Limb (tissue), 2 donors: ENCODE measurements at regions not wholly inside any gene's neighbourhood (a gene's known extent, or its start where the extent isn't known, plus 50 kb on each side); places are given as distances from the start of the nearest gene placed in this dataset.
A peak's percentile ranks its signal among the peaks of the same experiment; 100 is the strongest.

Experiments used
- DNase-seq, 2 donors: peaks; one replicate each; pipeline ENCODE4 v3.0.0-alpha.2; 2016; ENCODE audit errors: extremely low spot score in 2 of 2

DNA sequence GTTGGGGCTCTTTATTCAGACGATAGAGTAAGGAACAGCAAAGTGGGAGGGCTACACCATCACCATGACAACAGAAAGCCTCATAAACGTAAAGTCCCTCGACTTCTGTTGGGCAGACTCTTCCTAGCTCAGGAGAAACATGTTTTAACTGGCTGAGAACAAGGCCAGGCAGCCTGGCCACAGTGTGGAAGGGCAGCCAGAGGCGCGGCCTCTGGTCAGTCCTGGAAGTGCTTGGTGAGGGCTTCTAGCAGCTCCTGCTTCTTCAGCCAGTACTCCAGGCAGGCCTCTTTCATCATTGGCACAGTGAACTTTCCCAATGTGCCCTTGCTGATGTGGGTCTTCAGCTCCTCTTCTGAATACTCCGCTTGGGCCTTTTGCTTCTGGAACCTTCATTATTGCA is 690.9 kb downstream of the PCDH19 start:
- DNase-seq = no peak

- DNase-seq = no peak
Measured at GRCh38 chrX:99717716-99718115, 692.4 kb downstream of the PCDH19 start.

DNA sequence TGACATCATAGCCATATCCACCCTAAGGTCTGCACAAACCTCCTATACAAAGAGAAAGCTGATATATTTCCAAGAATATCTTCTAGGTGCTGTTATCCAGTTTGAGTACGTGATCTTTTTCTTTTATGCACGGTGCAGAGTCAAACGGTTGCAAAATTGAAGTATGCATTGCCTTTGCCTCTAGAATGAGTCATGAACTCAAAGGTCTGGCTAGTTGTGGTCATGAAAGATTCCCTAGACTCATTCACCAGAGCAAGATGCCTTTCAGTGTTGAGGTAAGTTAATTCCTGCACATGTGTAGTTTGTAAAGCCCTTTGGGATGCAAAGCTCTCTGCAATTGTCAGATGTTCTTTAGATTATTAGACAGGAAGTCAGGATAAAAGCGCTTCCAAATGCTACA is 704.4 kb downstream of the PCDH19 start:
- DNase-seq = peak in 1 of 2 donors; percentile 2

DNA sequence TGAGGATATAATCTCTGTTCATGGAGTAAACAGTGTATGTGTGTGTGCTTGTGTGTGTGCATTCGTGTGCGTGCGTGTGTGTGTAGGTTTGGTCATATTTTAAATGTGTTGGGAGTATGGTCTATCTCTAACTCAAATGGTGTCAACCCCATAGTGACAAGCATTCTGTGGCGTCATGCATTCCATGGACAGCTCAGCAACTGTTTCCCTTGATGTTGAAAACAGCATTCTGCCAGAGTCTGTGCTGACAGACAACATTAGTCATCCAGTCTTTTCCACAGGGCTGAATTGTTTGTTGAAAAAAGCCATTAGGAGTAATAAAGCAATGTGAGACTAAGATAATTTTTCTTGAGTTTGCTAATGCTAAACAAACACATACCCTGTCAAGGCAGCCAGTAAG is 706.6 kb downstream of the PCDH19 start:
- no peak for DNase-seq

DNA sequence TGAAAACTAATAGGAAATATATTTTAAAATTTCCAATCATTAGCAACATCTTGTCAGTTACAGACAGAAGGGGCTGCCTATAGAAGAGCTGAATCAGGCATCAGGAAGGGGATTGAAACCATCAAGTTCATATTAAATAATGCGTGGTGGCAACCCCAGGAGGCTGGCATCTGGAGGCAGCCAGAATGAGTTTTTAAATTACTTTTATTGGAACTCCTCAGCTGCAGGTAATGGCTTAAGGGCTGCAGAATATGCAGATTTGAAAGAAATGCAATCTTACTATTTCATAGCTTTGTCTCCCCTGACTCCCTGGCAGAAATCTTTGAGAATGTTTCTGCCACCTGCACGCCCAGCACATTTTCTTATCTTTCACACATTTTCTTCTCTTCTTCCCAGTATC is 711.6 kb downstream of the PCDH19 start:
- no peak for DNase-seq

DNA sequence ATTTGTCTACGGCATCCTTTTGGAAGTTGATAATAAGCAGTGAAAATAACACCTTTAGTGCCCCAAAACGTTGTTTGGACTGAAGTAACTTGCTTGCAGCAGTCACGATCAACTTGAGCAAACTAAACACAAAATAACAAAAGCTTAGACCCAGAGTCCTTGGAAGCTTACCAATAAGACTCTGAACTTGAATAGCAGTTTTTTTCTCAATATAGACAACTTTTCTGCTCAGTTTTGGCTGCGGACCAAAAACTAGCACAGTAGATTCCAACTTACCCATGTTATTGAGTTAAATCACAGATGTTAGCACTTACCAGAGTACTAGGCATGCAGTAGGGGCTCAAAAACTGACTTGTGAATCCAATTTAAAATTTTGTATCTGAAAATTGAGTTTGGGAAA is 746.9 kb downstream of the PCDH19 start:
- DNase-seq = peak in 1 of 2 donors; percentile 1

GRCh38 chrX:99654188-99654587 is 755.9 kb downstream of the PCDH19 start:
- DNase-seq = no peak

- DNase-seq = no peak
Measured at GRCh38 chrX:99653352-99653751, 756.7 kb downstream of the PCDH19 start.

GRCh38 chrX:99613041-99613440 is 797.0 kb downstream of the PCDH19 start:
- no peak for DNase-seq

DNA sequence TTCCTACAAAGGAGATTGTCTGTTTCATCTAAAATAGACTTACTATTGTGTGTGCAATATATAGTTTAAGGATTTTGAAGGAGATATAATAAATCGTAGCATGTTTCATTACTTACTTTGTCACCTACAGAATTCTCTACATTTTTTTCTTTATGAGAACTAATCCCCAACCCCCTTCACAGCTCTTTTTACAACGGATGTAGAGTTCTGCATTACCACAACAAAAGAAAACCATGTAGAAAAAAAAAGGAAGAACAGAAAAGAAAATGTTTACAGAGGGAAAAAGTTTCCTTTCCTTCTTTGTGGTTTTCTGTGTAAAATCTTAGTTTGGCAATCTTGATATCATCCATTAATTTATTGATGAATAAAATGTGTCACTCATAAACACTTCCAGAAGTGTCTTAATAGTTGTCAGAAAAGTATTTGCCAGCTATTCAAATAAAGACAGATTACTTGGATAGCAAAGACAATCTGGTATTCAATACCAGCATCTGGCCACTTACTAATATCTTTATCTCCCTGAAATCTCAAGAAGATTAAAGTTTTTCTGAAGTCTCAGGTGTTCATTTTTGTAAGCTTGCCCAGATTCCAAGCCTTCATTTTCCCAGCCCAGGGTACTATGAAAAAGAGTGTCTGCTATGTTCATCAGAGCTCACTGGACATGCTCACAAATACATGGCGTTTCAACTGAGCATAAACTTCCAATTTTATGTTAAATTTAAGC is 806.8 kb downstream of the PCDH19 start:
- no peak for DNase-seq

GRCh38 chrX:99602107-99602506 is 808.0 kb downstream of the PCDH19 start:
- DNase-seq = no peak

- DNase-seq = peak in 1 of 2 donors; percentile 1
Measured at GRCh38 chrX:99588936-99589335, 821.1 kb downstream of the PCDH19 start.

DNA sequence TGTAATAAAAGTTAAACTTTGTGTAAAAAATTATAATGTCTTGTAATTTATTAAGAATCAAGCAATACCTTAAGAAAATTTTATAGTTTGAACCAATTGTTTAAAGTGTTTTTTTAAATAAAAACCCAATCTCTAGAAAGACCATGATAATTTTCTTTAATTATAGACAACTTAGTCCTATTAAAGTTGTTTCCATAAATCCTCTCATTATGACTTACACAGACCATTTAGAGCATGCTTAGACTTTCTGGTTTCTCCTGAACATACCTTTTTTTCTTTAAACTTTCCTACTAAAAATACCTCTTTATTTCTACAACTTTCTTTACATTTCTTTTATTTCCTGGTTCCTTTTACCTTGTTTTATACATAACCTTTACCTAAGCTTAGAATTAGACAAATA is 837.4 kb downstream of the PCDH19 start:
- no peak for DNase-seq

DNA sequence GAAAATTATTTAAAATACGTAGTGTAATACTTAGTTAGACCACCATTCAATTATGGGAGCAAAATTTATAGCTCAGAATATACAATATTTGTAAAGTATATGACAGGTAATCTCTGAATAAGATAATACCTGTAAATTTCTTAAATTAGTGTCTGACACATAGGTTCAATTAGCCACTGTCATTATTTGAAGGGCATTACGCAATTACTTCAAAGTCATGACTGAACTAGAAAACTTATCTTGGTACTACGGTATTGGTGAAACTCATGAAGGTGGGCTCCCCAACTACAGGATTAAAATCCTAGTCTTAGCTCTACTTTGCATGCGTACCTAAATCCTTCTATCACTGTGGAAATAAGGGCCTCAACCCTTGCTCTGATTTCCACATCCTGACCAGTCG is 860.7 kb downstream of the PCDH19 start:
- no peak for DNase-seq

DNA sequence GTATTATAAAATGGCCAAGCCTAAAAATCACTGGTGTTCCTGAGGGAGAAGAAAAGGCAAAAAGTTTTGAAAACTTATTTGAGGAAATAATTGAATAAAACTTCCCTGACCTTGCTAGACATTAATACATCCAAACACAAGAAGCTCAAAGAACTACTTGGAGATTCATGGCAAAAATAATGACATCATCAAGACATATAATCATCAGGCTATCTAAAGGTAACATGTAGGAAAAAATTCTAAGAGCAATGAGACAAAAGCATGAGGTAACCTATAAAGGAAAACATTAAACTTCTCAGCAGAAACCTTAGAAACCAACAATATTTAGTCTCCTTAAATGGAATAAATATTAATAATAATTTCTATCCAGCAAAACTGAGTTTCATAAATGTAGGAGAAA is 887.6 kb downstream of the PCDH19 start:
- DNase-seq = no peak

DNA sequence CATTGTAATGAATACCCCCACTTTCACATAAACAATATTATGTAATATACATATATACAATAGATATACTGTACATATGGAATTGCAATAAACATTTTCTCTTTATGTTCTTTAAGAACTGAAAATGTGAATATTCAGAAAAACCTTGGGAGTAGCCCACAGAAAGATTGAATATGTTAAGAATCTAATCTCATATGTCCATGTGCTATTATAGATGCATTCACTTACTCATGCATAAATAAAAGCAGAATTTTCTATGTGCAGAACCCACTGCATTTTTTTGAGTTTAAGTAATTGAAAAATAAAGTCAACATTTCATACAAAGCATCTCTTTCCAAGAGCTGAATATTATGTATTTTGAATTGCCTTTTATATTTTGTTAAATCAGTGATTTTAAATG is 902.3 kb downstream of the PCDH19 start:
- DNase-seq = no peak

DNA sequence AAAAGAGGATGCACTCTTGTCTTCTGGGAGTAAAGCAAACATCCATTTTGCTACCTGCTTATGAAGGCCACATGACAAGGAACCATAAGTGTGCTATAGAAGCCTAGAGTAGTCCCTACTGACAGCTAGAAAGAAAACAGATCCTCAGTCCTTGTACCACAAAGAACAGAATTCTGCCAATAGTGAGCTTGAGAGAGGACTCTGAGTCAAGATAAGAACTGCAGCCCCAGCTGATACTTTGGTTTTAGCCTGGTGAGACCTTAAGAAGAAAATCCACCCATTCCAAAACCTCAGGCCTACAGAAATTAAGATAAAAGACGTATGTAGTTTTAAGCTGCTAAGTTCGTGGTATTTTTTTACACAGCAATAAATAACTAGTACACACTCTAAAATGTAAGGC is 914.6 kb downstream of the PCDH19 start:
- DNase-seq = no peak

DNA sequence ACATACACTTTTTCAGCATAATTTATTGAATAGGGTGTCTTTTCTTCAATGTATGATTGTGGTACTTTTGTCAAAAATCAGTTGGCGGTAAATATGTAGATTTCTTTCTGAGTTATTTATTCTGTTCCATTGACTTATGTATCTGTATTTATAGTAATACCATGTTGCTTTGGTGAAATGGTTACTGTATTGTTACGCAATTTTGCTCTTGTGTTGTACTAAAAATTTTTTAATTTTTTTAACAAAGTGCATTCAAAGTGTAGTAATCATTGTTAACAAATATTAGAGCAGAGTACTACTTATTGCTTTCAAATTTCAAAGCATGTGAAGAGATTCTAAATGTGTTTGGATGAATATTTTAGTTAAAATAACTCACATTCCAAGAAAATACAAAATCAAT is 915.4 kb downstream of the PCDH19 start:
- no peak for DNase-seq

DNA sequence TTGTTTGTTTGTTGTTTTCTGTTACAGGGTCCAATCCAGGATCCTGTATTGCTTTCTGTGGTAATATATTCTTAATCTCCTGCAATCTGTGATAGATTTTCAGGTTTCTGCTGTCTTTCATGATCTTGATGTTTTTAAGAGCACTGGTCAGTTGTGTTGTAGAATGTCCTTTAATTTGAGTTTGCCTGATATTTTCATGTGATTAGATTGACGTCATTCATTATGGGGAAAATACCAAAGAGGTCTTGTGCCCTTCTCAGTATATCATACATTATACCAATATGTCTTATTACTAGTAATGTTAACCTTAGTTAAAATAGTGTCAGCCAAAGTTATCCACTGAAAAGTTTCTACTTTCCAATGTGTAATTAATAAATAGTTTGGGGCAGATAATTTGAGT is 929.3 kb downstream of the PCDH19 start:
- no peak for DNase-seq

GRCh38 chrX:99469439-99469838 is 940.6 kb downstream of the PCDH19 start:
- no peak for DNase-seq

DNA sequence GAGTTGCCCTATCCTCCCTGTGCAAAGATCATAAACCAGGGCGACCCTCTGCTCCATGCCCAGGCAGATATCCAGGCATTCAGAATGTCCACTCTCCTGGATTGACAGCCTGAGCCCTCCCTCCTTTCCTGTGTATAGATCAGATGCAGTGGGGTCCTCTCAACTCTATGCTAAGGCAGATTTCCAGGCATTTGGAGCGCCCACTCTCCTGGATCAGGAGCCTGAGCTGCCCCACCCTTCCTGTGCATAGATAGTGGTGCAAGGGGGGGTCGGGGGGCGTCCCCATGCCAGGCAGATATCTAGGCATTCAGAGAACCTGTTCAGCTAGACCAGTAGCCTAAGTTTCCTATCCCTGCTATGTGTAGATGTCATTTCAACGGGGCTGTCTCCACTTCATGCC is 941.1 kb downstream of the PCDH19 start:
- DNase-seq = no peak

DNA sequence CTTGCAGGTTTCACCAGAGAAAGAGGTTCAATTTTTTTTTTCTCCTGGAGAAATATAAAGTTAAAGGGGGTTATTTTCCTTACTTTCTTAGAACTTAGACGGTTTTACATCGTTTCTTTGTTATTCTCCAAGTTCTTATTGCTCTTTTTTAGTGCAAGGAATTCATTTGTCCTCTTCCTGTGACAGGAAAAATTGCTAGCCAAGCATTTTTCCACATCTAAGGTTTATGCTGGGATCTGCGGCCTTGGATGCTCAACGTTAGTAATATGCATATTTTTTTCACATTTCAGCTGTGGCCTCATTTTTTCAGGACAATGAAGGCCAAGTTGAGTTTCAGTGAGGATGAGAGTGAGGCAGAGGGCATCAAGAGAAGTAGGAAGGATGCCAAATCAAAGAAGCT is 948.9 kb downstream of the PCDH19 start:
- DNase-seq = no peak

DNA sequence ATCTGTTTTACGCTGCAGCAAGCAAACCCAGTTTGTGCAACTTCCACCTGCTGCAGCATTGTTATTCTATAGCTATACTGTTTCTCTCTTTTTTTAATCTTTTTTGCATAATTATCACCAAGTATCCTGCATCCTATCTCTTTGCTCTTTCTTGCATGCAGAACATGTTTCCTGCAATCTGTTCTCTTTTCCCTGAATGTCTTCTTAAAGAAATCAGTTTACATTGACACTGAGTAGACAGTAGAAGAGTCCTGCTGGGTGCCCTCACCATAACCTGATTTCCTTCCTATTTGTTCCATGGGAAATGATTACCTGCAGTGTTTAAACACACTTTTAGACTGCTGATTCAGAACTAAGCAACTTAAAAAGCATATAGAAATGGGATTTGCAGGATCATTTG is 964.7 kb downstream of the PCDH19 start:
- DNase-seq = no peak

- DNase-seq = no peak
Measured at GRCh38 chrX:99421796-99422195, 988.3 kb downstream of the PCDH19 start.
